CD4-positive, alpha-beta T cell (primary cell): ENCODE measurements at regions not wholly inside any gene's neighbourhood (a gene's known extent, or its start where the extent isn't known, plus 50 kb on each side); places are given as distances from the start of the nearest gene placed in this dataset.

Source experiments
- ATAC-seq: fragments of 200-7000 bp; cut with Tn5 transposase; one replicate; pipeline ENCODE4 v1.10.0; 2022; ENCODE audit warnings: mild to moderate bottlenecking; ENCODE audit not compliant: poor library complexity
- CTCF ChIA-PET: fragments of 350-600 bp; sonication (Branson Sonifier 250); formaldehyde crosslinking; loops from one replicate; lab custom pipeline; 2021; ENCODE audit warnings: antibody characterized with exemption, inconsistent platforms; lab: Charles Lee
- POLR2A ChIA-PET: fragments of 350-600 bp; sonication (Branson Sonifier 250); formaldehyde crosslinking; loops from one replicate; lab custom pipeline; 2021; ENCODE audit warnings: antibody characterized with exemption, inconsistent platforms; lab: Charles Lee
- DNase-seq, 14 experiments: peaks; one replicate each; pipeline ENCODE4 v3.0.0-alpha.2; 2013 to 2020; ENCODE audit warnings: mixed read lengths in 2 of 14
- H3K27ac ChIP-seq, 2 donors: one replicate each; pipeline versions ENCODE4 v1.5.1 to v1.7.0; 2013; ENCODE audit warnings: low read length in 2 of 2, low read depth in 1 of 2, mild to moderate bottlenecking in 1 of 2
- H3K27me3 ChIP-seq, 2 experiments: 1 replicate in 1 of 2; 2 replicates in 1 of 2; pipeline versions ENCODE4 v1.6.1 to v1.7.0; 2013; ENCODE audit warnings: low read length in 2 of 2, control low read depth in 1 of 2, mild to moderate bottlenecking in 1 of 2, moderate library complexity in 1 of 2; ENCODE audit not compliant: insufficient read depth in 2 of 2, control insufficient read depth in 1 of 2
- H3K36me3 ChIP-seq: one replicate; pipeline ENCODE4 v1.6.1; 2013; ENCODE audit warnings: low read length, control low read depth; ENCODE audit not compliant: insufficient read depth
- H3K4me1 ChIP-seq: one replicate; pipeline ENCODE4 v1.6.1; 2013; ENCODE audit warnings: low read length, control low read depth; ENCODE audit not compliant: insufficient read depth
- H3K4me3 ChIP-seq: one replicate; pipeline ENCODE4 v1.5.1; 2013; ENCODE audit warnings: mild to moderate bottlenecking, low read length, moderate library complexity
- H3K9me3 ChIP-seq, 2 experiments: 1 replicate in 1 of 2; 2 replicates in 1 of 2; pipeline versions ENCODE4 v1.6.1 to v1.7.0; 2013; ENCODE audit warnings: low read length in 2 of 2, mild to moderate bottlenecking in 2 of 2, control low read depth in 1 of 2, moderate library complexity in 1 of 2; ENCODE audit not compliant: control insufficient read depth in 1 of 2, insufficient read depth in 1 of 2
- H3K27ac Mint-ChIP-seq: one replicate; pipeline ENCODE4 v1.8.0; 2020; ENCODE audit warnings: mixed read lengths
- H3K27me3 Mint-ChIP-seq: one replicate; pipeline ENCODE4 v1.8.0; 2021; ENCODE audit warnings: mixed read lengths
- H3K36me3 Mint-ChIP-seq: one replicate; pipeline ENCODE4 v1.8.0; 2021; ENCODE audit warnings: low read depth, mixed read lengths
- H3K4me1 Mint-ChIP-seq: one replicate; pipeline ENCODE4 v1.8.0; 2021; ENCODE audit warnings: low read depth, mixed read lengths
- H3K4me3 Mint-ChIP-seq: one replicate; pipeline ENCODE4 v1.8.0; 2020; ENCODE audit warnings: mild to moderate bottlenecking, mixed read lengths
- H3K9me3 Mint-ChIP-seq: one replicate; pipeline ENCODE4 v1.8.0; 2020; ENCODE audit warnings: mixed read lengths
- CTCF ChIP-seq: fragments of 200-600 bp; IDR thresholded peaks from one replicate; pipeline ENCODE4 v1.8.0; 2022; ENCODE audit warnings: antibody characterized with exemption, mild to moderate bottlenecking
- intact Hi-C, 2 experiments: fragments of 100-400 bp; cut with DNase I in 1 of 2; cut with micrococcal nuclease in 1 of 2; formaldehyde crosslinking; loops; one replicate each; pipeline versions ENCODE4 v1.15.1 to v1.9.0; 2023 to 2025; cut with DNase I, micrococcal nuclease

GRCh38 chr9:134489621-134490408, 151.8 kb upstream of the COL5A1 start:
- ATAC-seq (no peak), DNase-seq (peak in 3 of 14 experiments; percentile 2 to 17 (median 3))
- intact Hi-C loops: no loop called here
- Histone ChIP-seq H3K9me3 (peaks cover 0 to 22% of the 10 kb centered on the region in 2 experiments), H3K4me3 (no peak overlapping the region), H3K36me3 (no peaks in the 10 kb centered on the region), H3K27me3 (peaks cover 4 to 5% of the 10 kb centered on the region in 2 experiments), H3K4me1 (no peaks in the 10 kb centered on the region), H3K27ac (no peak overlapping the region)
- Mint-ChIP-seq H3K27me3 (peaks cover 10% of the 10 kb centered on the region), H3K9me3 (no peaks in the 10 kb centered on the region), H3K4me3 (no peak overlapping the region), H3K27ac (no peak overlapping the region), H3K36me3 (no peaks in the 10 kb centered on the region), H3K4me1 (no peaks in the 10 kb centered on the region)
- ChIA-PET POLR2A (no interaction called here), CTCF (no interaction called here)
- TF ChIP-seq CTCF: no peak

- Mint-ChIP-seq H3K36me3 (no peaks in the 10 kb centered on the region), H3K27me3 (peaks cover 10% of the 10 kb centered on the region), H3K4me1 (no peaks in the 10 kb centered on the region), H3K4me3 (no peak overlapping the region), H3K27ac (no peak overlapping the region), H3K9me3 (no peaks in the 10 kb centered on the region)
- Histone ChIP-seq H3K27me3 (peaks cover 4 to 5% of the 10 kb centered on the region in 2 experiments), H3K4me3 (no peak overlapping the region), H3K9me3 (peaks cover 0 to 22% of the 10 kb centered on the region in 2 experiments), H3K36me3 (no peaks in the 10 kb centered on the region), H3K4me1 (no peaks in the 10 kb centered on the region), H3K27ac (no peak overlapping the region)
- CTCF ChIA-PET: no interaction called here
- POLR2A ChIA-PET: no interaction called here
- intact Hi-C loops: no loop called here
- no peak for TF ChIP-seq CTCF
- ATAC-seq (no peak), DNase-seq (peak in 1 of 14 experiments; percentile 3)
Measured at GRCh38 chr9:134490446-134490845, 151.2 kb upstream of the COL5A1 start.

- POLR2A ChIA-PET: no interaction called here
- ATAC-seq (no peak), DNase-seq (peak in 1 of 14 experiments; percentile 1)
- H3K4me1 Mint-ChIP-seq: no peaks in the 10 kb centered on the region
- Histone ChIP-seq H3K27ac (no peak overlapping the region), H3K9me3 (peaks cover 0 to 18% of the 10 kb centered on the region in 2 experiments), H3K36me3 (no peaks in the 10 kb centered on the region), H3K27me3 (peaks cover 4 to 5% of the 10 kb centered on the region in 2 experiments), H3K4me3 (no peak overlapping the region), H3K4me1 (no peaks in the 10 kb centered on the region)
- no peaks in the 10 kb centered on the region for H3K36me3 Mint-ChIP-seq
- intact Hi-C loops: no loop called here
- no peaks in the 10 kb centered on the region for H3K9me3 Mint-ChIP-seq
- no peak overlapping the region for H3K4me3 Mint-ChIP-seq
- TF ChIP-seq CTCF: no peak
- no peak overlapping the region for H3K27ac Mint-ChIP-seq
- H3K27me3 Mint-ChIP-seq: peaks cover 10% of the 10 kb centered on the region
- CTCF ChIA-PET: no interaction called here
Measured at GRCh38 chr9:134491196-134491835, 150.3 kb upstream of the COL5A1 start.
